ENCODE measurements at regions not wholly inside any gene's neighbourhood (a gene's known extent, or its start where the extent isn't known, plus 50 kb on each side); places are given as distances from the start of the nearest gene placed in this dataset.

DNA sequence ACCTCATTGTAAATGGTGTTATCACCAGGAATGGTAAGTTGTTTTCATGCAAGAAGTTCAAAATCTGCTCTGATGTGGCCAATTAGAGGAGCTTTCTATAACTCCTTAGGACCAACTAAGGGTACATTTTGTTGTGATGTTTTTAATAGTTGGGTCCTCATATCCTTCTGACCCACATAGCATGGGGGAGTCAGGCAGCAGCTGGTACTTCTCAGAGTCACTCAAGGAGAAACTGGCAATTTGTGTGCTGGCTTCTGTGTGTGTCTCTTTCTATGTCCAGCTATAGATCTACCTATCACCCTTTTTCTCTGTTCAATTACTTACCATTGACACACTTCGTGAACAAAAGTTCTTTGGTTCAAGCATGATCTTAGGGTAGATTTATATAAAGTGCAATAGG is 194.3 kb upstream of the TENM3 start:
- TF ChIP-seq, protein P1, sequence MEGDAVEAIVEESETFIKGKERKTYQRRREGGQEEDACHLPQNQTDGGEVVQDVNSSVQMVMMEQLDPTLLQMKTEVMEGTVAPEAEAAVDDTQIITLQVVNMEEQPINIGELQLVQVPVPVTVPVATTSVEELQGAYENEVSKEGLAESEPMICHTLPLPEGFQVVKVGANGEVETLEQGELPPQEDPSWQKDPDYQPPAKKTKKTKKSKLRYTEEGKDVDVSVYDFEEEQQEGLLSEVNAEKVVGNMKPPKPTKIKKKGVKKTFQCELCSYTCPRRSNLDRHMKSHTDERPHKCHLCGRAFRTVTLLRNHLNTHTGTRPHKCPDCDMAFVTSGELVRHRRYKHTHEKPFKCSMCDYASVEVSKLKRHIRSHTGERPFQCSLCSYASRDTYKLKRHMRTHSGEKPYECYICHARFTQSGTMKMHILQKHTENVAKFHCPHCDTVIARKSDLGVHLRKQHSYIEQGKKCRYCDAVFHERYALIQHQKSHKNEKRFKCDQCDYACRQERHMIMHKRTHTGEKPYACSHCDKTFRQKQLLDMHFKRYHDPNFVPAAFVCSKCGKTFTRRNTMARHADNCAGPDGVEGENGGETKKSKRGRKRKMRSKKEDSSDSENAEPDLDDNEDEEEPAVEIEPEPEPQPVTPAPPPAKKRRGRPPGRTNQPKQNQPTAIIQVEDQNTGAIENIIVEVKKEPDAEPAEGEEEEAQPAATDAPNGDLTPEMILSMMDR (IDR thresholded peaks at IDR 0.05; ENCODE audit: control insufficient read depth, insufficient read depth, low read depth, low read length, missing control alignments): no peak
- DNase-seq (ENCODE audit: low read depth): no peak
- no peak overlapping the region for H3K4me3 ChIP-seq (ENCODE audit: control insufficient read depth, low read depth, low read length)

DNA sequence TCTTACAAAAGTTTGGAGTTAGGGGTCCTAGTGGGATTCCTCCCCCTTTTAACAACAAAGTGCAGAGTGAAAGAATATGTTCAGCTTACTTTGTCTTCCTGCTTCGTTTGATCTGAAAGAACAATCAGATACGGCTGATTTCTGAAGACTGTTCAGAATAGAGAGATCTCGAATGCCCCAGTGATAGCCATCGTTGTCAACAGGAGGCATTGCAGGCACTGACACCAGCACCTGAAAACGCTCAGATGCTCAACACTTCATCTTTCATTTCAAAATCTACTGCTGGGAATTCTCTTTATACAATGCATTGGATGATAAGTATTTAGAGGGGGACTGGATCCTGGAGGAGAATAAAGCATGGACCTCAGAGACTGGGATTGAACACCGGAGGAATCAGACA is 186.3 kb upstream of the TENM3 start:
- TF ChIP-seq, protein P1 (IDR thresholded peaks at IDR 0.05; ENCODE audit: control insufficient read depth, insufficient read depth, low read depth, low read length, missing control alignments): no peak
- DNase-seq (ENCODE audit: low read depth): no peak
- no peak overlapping the region for H3K4me3 ChIP-seq (ENCODE audit: control insufficient read depth, low read depth, low read length)

DNA sequence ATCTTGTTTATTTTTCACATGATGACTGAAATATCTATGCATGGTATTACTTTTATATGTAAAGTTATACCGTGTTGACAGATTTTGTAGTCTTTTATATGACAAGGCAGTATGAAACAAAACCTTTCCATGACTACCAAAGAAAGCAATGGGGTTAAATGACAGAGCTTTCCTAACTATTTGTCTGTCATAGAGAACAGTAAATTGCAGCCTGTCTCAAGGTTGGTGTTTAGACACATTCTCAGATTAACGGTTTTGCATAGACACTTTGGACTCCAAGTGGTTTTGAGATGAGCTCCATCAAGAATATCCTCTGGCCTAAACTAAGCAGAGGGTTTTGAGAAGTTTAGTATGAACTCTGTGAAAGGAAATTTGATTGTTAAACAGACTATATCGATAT is 180.7 kb upstream of the TENM3 start:
- TF ChIP-seq, protein P1 (IDR thresholded peaks at IDR 0.05; ENCODE audit: control insufficient read depth, insufficient read depth, low read depth, low read length, missing control alignments): no peak
- H3K4me3 ChIP-seq (ENCODE audit: control insufficient read depth, low read depth, low read length): no peak overlapping the region
- DNase-seq (ENCODE audit: low read depth): no peak

DNA sequence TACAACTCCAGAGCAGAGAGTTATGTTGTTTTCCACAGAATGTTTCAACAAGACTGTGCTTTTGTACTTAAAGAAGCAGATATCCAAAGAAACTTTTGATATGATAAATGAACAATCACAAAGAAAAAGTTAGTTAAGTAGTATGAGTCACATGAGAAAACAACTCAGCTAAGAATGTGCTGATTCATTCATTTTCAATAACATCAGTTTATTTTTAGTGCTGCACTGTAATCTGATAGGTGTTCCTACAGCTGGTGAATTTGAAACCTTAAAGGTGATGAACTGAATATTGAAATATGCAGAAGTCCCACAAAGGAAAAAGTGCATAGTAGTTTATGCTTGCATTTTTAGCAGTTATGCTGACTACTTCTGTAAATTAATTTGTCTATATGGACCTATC is 180.3 kb upstream of the TENM3 start:
- H3K4me3 ChIP-seq (ENCODE audit: control insufficient read depth, low read depth, low read length): no peak overlapping the region
- DNase-seq (ENCODE audit: low read depth): peak; percentile 37
- TF ChIP-seq, protein P1 (IDR thresholded peaks at IDR 0.05; ENCODE audit: control insufficient read depth, insufficient read depth, low read depth, low read length, missing control alignments): no peak

DNA sequence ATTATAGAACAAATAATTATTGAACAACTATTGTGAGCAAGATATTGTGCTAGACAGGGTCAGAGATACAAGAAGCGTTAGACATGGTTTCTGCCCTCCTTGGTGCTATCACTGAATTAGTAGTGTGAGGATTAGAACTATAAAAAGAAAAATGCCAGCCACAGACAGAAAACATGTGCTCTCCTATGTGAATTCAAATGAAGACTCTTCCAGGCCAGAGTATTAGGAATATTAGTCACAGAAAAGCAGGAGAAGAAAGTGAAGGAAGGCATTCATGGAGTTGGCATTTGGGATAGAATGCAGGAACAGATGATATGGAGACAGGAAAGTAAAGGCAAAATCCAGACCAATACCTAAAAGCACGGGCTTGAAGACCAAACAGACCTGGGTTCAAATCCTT is 179.6 kb upstream of the TENM3 start:
- H3K4me3 ChIP-seq (ENCODE audit: control insufficient read depth, low read depth, low read length): no peak overlapping the region
- no peak for DNase-seq (ENCODE audit: low read depth)
- TF ChIP-seq, protein P1 (IDR thresholded peaks at IDR 0.05; ENCODE audit: control insufficient read depth, insufficient read depth, low read depth, low read length, missing control alignments): no peak

DNA sequence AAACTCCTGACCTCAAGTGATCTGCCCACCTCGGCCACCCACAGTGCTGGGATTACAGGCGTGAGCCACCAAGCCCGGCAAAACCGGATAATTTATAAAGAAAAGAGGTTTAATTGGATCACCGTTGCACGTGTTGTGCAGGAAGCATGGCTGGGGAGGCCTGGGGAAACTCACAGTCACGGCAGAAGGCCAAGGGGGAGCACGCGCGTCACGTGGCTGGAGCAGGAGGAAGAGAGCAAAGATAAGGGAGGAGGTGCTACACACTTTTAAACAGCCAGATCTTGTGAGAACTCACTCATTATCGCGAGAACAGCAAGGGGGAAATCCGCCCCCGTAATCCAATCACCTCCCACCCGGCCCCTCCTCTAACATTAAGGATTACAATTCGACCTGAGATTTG is 177.9 kb upstream of the TENM3 start:
- TF ChIP-seq, protein P1 (IDR thresholded peaks at IDR 0.05; ENCODE audit: control insufficient read depth, insufficient read depth, low read depth, low read length, missing control alignments): no peak
- no peak overlapping the region for H3K4me3 ChIP-seq (ENCODE audit: control insufficient read depth, low read depth, low read length)
- DNase-seq (ENCODE audit: low read depth): no peak

DNA sequence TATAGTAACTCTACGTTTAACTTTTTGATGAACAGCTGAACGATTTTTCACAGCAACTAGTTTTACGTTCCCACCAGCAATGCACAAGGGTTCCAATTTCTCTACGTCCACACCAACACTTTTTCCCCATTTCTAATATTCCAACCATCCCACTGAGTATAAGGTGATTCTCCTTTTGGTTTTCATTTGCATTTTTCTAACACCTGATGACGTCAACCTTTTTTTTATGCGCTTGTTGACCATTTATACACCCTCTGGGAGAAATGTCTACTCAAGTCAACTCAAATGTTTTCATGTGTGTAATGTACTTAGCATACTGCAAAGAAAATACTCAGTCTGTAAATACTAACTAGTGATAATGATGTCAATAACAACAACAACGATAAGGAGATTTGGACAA is 177.2 kb upstream of the TENM3 start:
- DNase-seq (ENCODE audit: low read depth): no peak
- TF ChIP-seq, protein P1 (IDR thresholded peaks at IDR 0.05; ENCODE audit: control insufficient read depth, insufficient read depth, low read depth, low read length, missing control alignments): no peak
- H3K4me3 ChIP-seq (ENCODE audit: control insufficient read depth, low read depth, low read length): no peak overlapping the region

Data from AG09309 (cell line).